HCT116 (cell line): ENCODE measurements at regions not wholly inside any gene's neighbourhood (a gene's known extent, or its start where the extent isn't known, plus 50 kb on each side); places are given as distances from the start of the nearest gene placed in this dataset.

Experiments used
- ATAC-seq: fragments of 200-7000 bp; cut with Tn5 transposase; 2 replicates; pipeline ENCODE4 v1.9.1; 2020; ENCODE audit warnings: mild to moderate bottlenecking, moderate library complexity
- BruUV-seq: library from RNA; stranded (reverse); fragments of 400-500 nt; replicated peaks from 2 replicates; lab custom pipeline; 2021; lab: Mats Ljungman, UMichigan
- CTCF ChIA-PET: fragments of 300-600 bp; sonication (Branson Sonifier 250); formaldehyde crosslinking; loops from one replicate; lab custom pipeline; 2021; ENCODE audit warnings: antibody characterized with exemption; lab: Charles Lee
- POLR2A ChIA-PET: fragments of 300-600, 350-600 bp; sonication (Branson Sonifier 250); formaldehyde crosslinking; loops from one replicate; lab custom pipeline; 2021; ENCODE audit warnings: antibody characterized with exemption; lab: Charles Lee
- RAD21 ChIA-PET, 2 experiments: fragments of 300-600 bp; sonication (Branson Sonifier 250); formaldehyde crosslinking; loops; one replicate each; lab custom pipeline; 2023; ENCODE audit warnings: low total read pairs in 2 of 2; ENCODE audit not compliant: uncharacterized antibody in 2 of 2, unreplicated experiment in 2 of 2, low non-redundant PET in 1 of 2; lab: Charles Lee
- DNase-seq: peaks from one replicate; pipeline ENCODE4 v3.0.0-alpha.2; 2010; ENCODE audit warnings: low read depth, low spot score
- H2AFZ ChIP-seq: fragments of 200-600 bp; shearing (Covaris generic), sonication (generic); 2 replicates; pipeline ENCODE4 v1.6.1; 2017; ENCODE audit warnings: low read depth, mixed run types, mixed read lengths, antibody characterized with exemption, low read length; ENCODE audit not compliant: poor library complexity, severe bottlenecking
- H3K27ac ChIP-seq: 2 replicates; pipeline ENCODE4 v1.5.1; 2012; ENCODE audit warnings: low read depth, low read length
- H3K27me3 ChIP-seq: fragments of 200-600 bp; sonication (generic); 2 replicates; pipeline ENCODE4 v1.6.1; 2016; ENCODE audit warnings: mixed run types, low read length, mixed read lengths; ENCODE audit not compliant: insufficient read depth
- H3K36me3 ChIP-seq, 2 experiments: fragments of 200-500 bp in 1 of 2; fragments of 200-600 bp in 1 of 2; sonication (Bioruptor generic) in 1 of 2; sonication (generic) in 1 of 2; 2 replicates each; pipeline versions ENCODE4 v1.5.1 to v1.6.1; 2014 to 2016; ENCODE audit warnings: low read length in 2 of 2, inconsistent platforms in 1 of 2, mixed read lengths in 1 of 2, mixed run types in 1 of 2; ENCODE audit not compliant: insufficient read depth in 2 of 2, control insufficient read depth in 1 of 2
- H3K4me1 ChIP-seq, 2 experiments: fragments of 200-600 bp in 1 of 2; sonication (generic) in 1 of 2; 2 replicates each; pipeline versions ENCODE4 v1.5.1 to v1.6.1; 2012 to 2017; ENCODE audit warnings: low read length in 2 of 2, inconsistent platforms in 1 of 2, mild to moderate bottlenecking in 1 of 2, mixed read lengths in 1 of 2, mixed run types in 1 of 2, moderate library complexity in 1 of 2; ENCODE audit not compliant: insufficient read depth in 2 of 2, control insufficient read depth in 1 of 2
- H3K4me2 ChIP-seq: fragments of 200-600 bp; sonication (generic); 2 replicates; pipeline ENCODE4 v1.6.1; 2017; ENCODE audit warnings: mixed run types, low read length, mixed read lengths
- H3K4me3 ChIP-seq, 2 experiments: fragments of 200-600 bp in 1 of 2; sonication (generic) in 1 of 2; replicated peaks in 1 of 2; 2 replicates each; pipeline ENCODE4 v1.5.1; 2011 to 2016; ENCODE audit warnings: low read length in 2 of 2, control low read depth in 1 of 2, low read depth in 1 of 2, mild to moderate bottlenecking in 1 of 2, mixed read lengths in 1 of 2, mixed run types in 1 of 2
- H3K79me2 ChIP-seq: fragments of 200-600 bp; sonication (generic); 2 replicates; pipeline ENCODE4 v1.6.1; 2017; ENCODE audit warnings: mild to moderate bottlenecking, mixed run types, low read length, moderate library complexity, mixed read lengths; ENCODE audit not compliant: insufficient read depth
- H3K9ac ChIP-seq: fragments of 200-600 bp; sonication (generic); 2 replicates; pipeline ENCODE4 v1.6.1; 2016; ENCODE audit warnings: low read length, mixed read lengths
- H3K9me2 ChIP-seq: fragments of 200-600 bp; sonication (generic), shearing (Covaris generic); 2 replicates; pipeline ENCODE4 v1.6.1; 2017; ENCODE audit warnings: mixed run types, mild to moderate bottlenecking, moderate library complexity; ENCODE audit not compliant: insufficient read depth
- H3K9me3 ChIP-seq, 2 experiments: fragments of 200-500 bp in 1 of 2; fragments of 200-600 bp in 1 of 2; sonication (Bioruptor generic) in 1 of 2; sonication (generic) in 1 of 2; 2 replicates each; pipeline ENCODE4 v1.6.1; 2014 to 2017; ENCODE audit warnings: low read length in 2 of 2, mixed read lengths in 2 of 2, inconsistent platforms in 1 of 2, low read depth in 1 of 2, mild to moderate bottlenecking in 1 of 2, mixed run types in 1 of 2, moderate library complexity in 1 of 2; ENCODE audit not compliant: control insufficient read depth in 1 of 2, insufficient read depth in 1 of 2
- H4K20me1 ChIP-seq: fragments of 200-600 bp; sonication (generic), shearing (Covaris generic); 2 replicates; pipeline ENCODE4 v1.6.1; 2017; ENCODE audit warnings: mixed run types, mild to moderate bottlenecking, moderate library complexity; ENCODE audit not compliant: insufficient read depth
- ELF1 ChIP-seq: IDR thresholded peaks from 2 replicates; pipeline ENCODE4 v1.6.1; 2012; ENCODE audit warnings: low read depth, borderline replicate concordance
- EZH2 ChIP-seq: fragments of 200-600 bp; sonication (generic); IDR thresholded peaks from 2 replicates; pipeline ENCODE4 v1.6.1; 2017; ENCODE audit warnings: antibody characterized with exemption, mixed run types
- FOSL1 ChIP-seq: IDR thresholded peaks from 2 replicates; pipeline ENCODE4 v1.6.1; 2012; ENCODE audit warnings: low read depth
- POLR2AphosphoS5 ChIP-seq: IDR thresholded peaks from 2 replicates; pipeline ENCODE4 v1.6.1; 2011; ENCODE audit warnings: mild to moderate bottlenecking, low read depth, low read length, moderate library complexity
- RAD21 ChIP-seq: IDR thresholded peaks from 2 replicates; pipeline ENCODE4 v1.6.1; 2012; ENCODE audit warnings: low read depth, mild to moderate bottlenecking
- REST ChIP-seq: IDR thresholded peaks from 2 replicates; pipeline ENCODE4 v1.6.1; 2012; ENCODE audit warnings: low read depth
- SIN3A ChIP-seq: IDR thresholded peaks from 2 replicates; pipeline ENCODE4 v1.6.1; 2012; ENCODE audit warnings: low read depth
- SP1 ChIP-seq: IDR thresholded peaks from 2 replicates; pipeline ENCODE4 v1.6.1; 2012; ENCODE audit warnings: low read depth
- SRF ChIP-seq: IDR thresholded peaks from 2 replicates; pipeline ENCODE4 v1.6.1; 2012; ENCODE audit warnings: low read depth
- TCF7L2 ChIP-seq: IDR thresholded peaks from 2 replicates; pipeline ENCODE4 v1.7.0; 2011; ENCODE audit warnings: borderline replicate concordance, inconsistent platforms; ENCODE audit not compliant: insufficient read depth, insufficient read length; ENCODE audit errors: extremely low read depth
- YY1 ChIP-seq: IDR thresholded peaks from 2 replicates; pipeline ENCODE4 v1.6.1; 2011; ENCODE audit warnings: low read length, low read depth, moderate library complexity, mild to moderate bottlenecking; ENCODE audit not compliant: insufficient replicate concordance; ENCODE audit errors: extremely low read depth
- intact Hi-C: fragments of 100-400 bp; cut with micrococcal nuclease; formaldehyde crosslinking; loops from 2 replicates; pipeline ENCODE4 v1.10.0; 2022
- TF ChIP-seq, protein P1 (sequence below), 3 experiments: fragments of 200-600 bp in 1 of 3; sonication (generic) in 1 of 3; IDR thresholded peaks in 2 of 3; conservative IDR thresholded peaks in 1 of 3; 2 replicates each; pipeline ENCODE4 v1.5.1; 2012 to 2017; ENCODE audit warnings: low read depth in 2 of 3, low read length in 2 of 3, antibody characterized with exemption in 1 of 3, borderline replicate concordance in 1 of 3, control low read depth in 1 of 3, mild to moderate bottlenecking in 1 of 3, mixed read lengths in 1 of 3, mixed run types in 1 of 3, moderate library complexity in 1 of 3; ENCODE audit not compliant: insufficient read depth in 1 of 3
- TF ChIP-seq, protein P2 (sequence below): IDR thresholded peaks from 2 replicates; pipeline ENCODE4 v1.6.1; 2011; ENCODE audit warnings: mild to moderate bottlenecking, low read length, moderate library complexity; ENCODE audit not compliant: insufficient replicate concordance; ENCODE audit errors: extremely low read depth

DNA sequence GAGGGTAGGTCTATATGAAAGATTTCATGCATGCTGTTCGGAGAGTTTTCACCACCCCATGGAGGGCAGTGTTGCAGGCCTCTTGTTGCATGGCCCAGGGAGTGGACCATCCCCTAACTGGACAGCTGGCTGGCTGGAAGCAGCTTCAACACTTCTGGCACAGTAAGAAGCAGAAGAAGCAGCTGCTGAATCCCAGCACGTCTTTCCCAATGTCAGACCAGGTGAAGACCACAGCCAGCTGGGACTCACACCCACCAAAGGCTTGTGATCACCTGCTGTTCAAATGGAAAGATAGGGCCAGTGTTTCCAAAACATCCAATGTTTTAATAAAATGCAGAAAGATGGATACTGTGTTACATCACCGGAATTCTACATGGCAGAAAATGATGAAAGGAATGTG is 1423.6 kb downstream of the AACS start:
- Histone ChIP-seq H3K4me3 (no peak overlapping the region), H3K4me2 (no peak overlapping the region), H3K9me3 (peaks cover 4 to 18% of the 10 kb centered on the region in 2 experiments; a peak in 2 of 4 replicates), H3K9me2 (no peaks in the 10 kb centered on the region), H3K79me2 (no peaks in the 10 kb centered on the region), H3K4me1 (no peaks in the 10 kb centered on the region), H4K20me1 (no peaks in the 10 kb centered on the region), H3K27me3 (no peaks in the 10 kb centered on the region), H2AFZ (no peak overlapping the region), H3K36me3 (no peaks in the 10 kb centered on the region), H3K27ac (no peak overlapping the region), H3K9ac (no peak overlapping the region)
- CTCF ChIA-PET: no interaction called here
- no peak for DNase-seq
- RAD21 ChIA-PET: no interaction called here
- intact Hi-C loops: no loop called here
- ATAC-seq: no peak
- no TSS peak for BruUV-seq
- POLR2A ChIA-PET: no interaction called here
- TF ChIP-seq, protein P1, sequence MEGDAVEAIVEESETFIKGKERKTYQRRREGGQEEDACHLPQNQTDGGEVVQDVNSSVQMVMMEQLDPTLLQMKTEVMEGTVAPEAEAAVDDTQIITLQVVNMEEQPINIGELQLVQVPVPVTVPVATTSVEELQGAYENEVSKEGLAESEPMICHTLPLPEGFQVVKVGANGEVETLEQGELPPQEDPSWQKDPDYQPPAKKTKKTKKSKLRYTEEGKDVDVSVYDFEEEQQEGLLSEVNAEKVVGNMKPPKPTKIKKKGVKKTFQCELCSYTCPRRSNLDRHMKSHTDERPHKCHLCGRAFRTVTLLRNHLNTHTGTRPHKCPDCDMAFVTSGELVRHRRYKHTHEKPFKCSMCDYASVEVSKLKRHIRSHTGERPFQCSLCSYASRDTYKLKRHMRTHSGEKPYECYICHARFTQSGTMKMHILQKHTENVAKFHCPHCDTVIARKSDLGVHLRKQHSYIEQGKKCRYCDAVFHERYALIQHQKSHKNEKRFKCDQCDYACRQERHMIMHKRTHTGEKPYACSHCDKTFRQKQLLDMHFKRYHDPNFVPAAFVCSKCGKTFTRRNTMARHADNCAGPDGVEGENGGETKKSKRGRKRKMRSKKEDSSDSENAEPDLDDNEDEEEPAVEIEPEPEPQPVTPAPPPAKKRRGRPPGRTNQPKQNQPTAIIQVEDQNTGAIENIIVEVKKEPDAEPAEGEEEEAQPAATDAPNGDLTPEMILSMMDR (IDR thresholded peaks at IDR 0.05 in 2 of 3, conservative IDR thresholded peaks at IDR 0.05 in 1 of 3; ENCODE audit: borderline replicate concordance in 1 of 3, insufficient read depth in 1 of 3, low read depth in 2 of 3, low read length in 2 of 3): no peak
- TF ChIP-seq YY1 (no peak), SP1 (no peak), FOSL1 (no peak), POLR2AphosphoS5 (no peak)

DNA sequence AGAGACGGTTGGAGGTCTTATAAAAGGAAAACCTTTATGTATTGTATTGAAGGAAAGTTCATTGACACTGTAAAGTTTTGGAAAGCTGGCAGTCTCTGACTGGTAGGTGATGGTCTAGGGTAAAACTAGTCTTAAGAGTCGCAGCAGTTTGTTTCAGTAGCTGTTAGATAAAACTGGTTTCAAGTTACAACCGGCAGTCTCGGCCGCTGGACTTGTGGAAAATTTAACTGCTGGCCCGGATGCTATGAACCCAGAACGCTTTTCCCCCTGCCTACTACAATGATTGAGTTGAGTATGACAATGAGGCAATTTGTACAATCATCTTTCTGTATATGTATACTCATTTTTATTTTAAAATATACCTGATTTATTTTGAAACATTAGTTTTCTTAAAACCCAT is 1426.9 kb downstream of the AACS start:
- no peaks in the 10 kb centered on the region for H3K36me3 ChIP-seq
- no peak overlapping the region for H3K9ac ChIP-seq
- no peak overlapping the region for H2AFZ ChIP-seq
- BruUV-seq: no TSS peak
- H3K4me3 ChIP-seq: no peak overlapping the region
- no peak for ATAC-seq
- DNase-seq: no peak
- H3K4me2 ChIP-seq: no peak overlapping the region
- CTCF ChIA-PET: no interaction called here
- no peaks in the 10 kb centered on the region for H3K27me3 ChIP-seq
- no peaks in the 10 kb centered on the region for H3K79me2 ChIP-seq
- no peaks in the 10 kb centered on the region for H3K4me1 ChIP-seq
- intact Hi-C loops: no loop called here
- H3K27ac ChIP-seq: no peak overlapping the region
- peaks cover 4 to 16% of the 10 kb centered on the region in 2 experiments; a peak in 2 of 4 replicates for H3K9me3 ChIP-seq
- RAD21 ChIA-PET: no interaction called here
- no peaks in the 10 kb centered on the region for H3K9me2 ChIP-seq
- POLR2A ChIA-PET: no interaction called here
- no peaks in the 10 kb centered on the region for H4K20me1 ChIP-seq
- TF ChIP-seq SIN3A (no peak), SRF (no peak), TCF7L2 (no peak), ELF1 (no peak), POLR2AphosphoS5 (no peak), REST (no peak), EZH2 (no peak), RAD21 (no peak), FOSL1 (no peak)
- TF ChIP-seq, protein P2, sequence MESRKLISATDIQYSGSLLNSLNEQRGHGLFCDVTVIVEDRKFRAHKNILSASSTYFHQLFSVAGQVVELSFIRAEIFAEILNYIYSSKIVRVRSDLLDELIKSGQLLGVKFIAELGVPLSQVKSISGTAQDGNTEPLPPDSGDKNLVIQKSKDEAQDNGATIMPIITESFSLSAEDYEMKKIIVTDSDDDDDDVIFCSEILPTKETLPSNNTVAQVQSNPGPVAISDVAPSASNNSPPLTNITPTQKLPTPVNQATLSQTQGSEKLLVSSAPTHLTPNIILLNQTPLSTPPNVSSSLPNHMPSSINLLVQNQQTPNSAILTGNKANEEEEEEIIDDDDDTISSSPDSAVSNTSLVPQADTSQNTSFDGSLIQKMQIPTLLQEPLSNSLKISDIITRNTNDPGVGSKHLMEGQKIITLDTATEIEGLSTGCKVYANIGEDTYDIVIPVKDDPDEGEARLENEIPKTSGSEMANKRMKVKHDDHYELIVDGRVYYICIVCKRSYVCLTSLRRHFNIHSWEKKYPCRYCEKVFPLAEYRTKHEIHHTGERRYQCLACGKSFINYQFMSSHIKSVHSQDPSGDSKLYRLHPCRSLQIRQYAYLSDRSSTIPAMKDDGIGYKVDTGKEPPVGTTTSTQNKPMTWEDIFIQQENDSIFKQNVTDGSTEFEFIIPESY: no peak
